NCI-H1048 (cell line): ENCODE measurements at regions not wholly inside any gene's neighbourhood (a gene's known extent, or its start where the extent isn't known, plus 50 kb on each side); places are given as distances from the start of the nearest gene placed in this dataset.
"Not testable (repeated sequence)": the region's sequence is repeated elsewhere in the genome, so short reads cannot be mapped to it uniquely, and the experiment has no call there.

ENCODE experiments used
- DNase-seq: peaks from one replicate; lab custom pipeline; 2025; lab: John Stamatoyannopoulos, UW

GRCh38 chr6:121694801-121695251, 259.4 kb downstream of the GJA1 start:
- no peak for DNase-seq

- no peak for DNase-seq
Measured at GRCh38 chr6:121695329-121695728, 259.9 kb downstream of the GJA1 start.

GRCh38 chr6:121697921-121698320, 262.5 kb downstream of the GJA1 start:
- DNase-seq: no peak

GRCh38 chr6:121698617-121699016, 263.2 kb downstream of the GJA1 start:
- no peak for DNase-seq

- DNase-seq: not testable (repeated sequence)
Measured at GRCh38 chr6:121703129-121703528, 267.7 kb downstream of the GJA1 start.

GRCh38 chr6:121711472-121711871, 276.0 kb downstream of the GJA1 start:
- no peak for DNase-seq

GRCh38 chr6:121717686-121718085, 282.2 kb downstream of the GJA1 start:
- DNase-seq: no peak

- not testable (repeated sequence) for DNase-seq
Measured at GRCh38 chr6:121720867-121721266, 285.4 kb downstream of the GJA1 start.

- no peak for DNase-seq
Measured at GRCh38 chr6:121723623-121724022, 288.2 kb downstream of the GJA1 start.

GRCh38 chr6:121724576-121724975, 289.1 kb downstream of the GJA1 start:
- no peak for DNase-seq

GRCh38 chr6:121726596-121726995, 291.1 kb downstream of the GJA1 start:
- no peak for DNase-seq

GRCh38 chr6:121730616-121731015, 295.2 kb downstream of the GJA1 start:
- DNase-seq: no peak

GRCh38 chr6:121731381-121731780, 295.9 kb downstream of the GJA1 start:
- DNase-seq: no peak

GRCh38 chr6:121732641-121733040, 297.2 kb downstream of the GJA1 start:
- DNase-seq: no peak

- no peak for DNase-seq
Measured at GRCh38 chr6:121733234-121733633, 297.8 kb downstream of the GJA1 start.

- not testable (repeated sequence) for DNase-seq
Measured at GRCh38 chr6:121740188-121740587, 304.7 kb downstream of the GJA1 start.

- DNase-seq: no peak
Measured at GRCh38 chr6:121743691-121744090, 308.2 kb downstream of the GJA1 start.

GRCh38 chr6:121748376-121748775, 312.9 kb downstream of the GJA1 start:
- no peak for DNase-seq

GRCh38 chr6:121748850-121749249, 313.4 kb downstream of the GJA1 start:
- no peak for DNase-seq

- no peak for DNase-seq
Measured at GRCh38 chr6:121755485-121755884, 320.0 kb downstream of the GJA1 start.

- DNase-seq: no peak
Measured at GRCh38 chr6:121756666-121757065, 321.2 kb downstream of the GJA1 start.

GRCh38 chr6:121759370-121759769, 323.9 kb downstream of the GJA1 start:
- no peak for DNase-seq

GRCh38 chr6:121760191-121760590, 324.7 kb downstream of the GJA1 start:
- DNase-seq: no peak

GRCh38 chr6:121760745-121761144, 325.3 kb downstream of the GJA1 start:
- no peak for DNase-seq

- no peak for DNase-seq
Measured at GRCh38 chr6:121764493-121764892, 329.0 kb downstream of the GJA1 start.
